Panc1 (cell line): ENCODE measurements at regions not wholly inside any gene's neighbourhood (a gene's known extent, or its start where the extent isn't known, plus 50 kb on each side); places are given as distances from the start of the nearest gene placed in this dataset.

ENCODE experiments used
- ATAC-seq: fragments of 200-7000 bp; cut with Tn5 transposase; 2 replicates; pipeline ENCODE4 v1.9.1; 2020; ENCODE audit warnings: mild to moderate bottlenecking, moderate library complexity
- BruUV-seq: library from RNA; stranded (reverse); fragments of 400-500 nt; replicated peaks from 2 replicates; lab custom pipeline; 2021; lab: Mats Ljungman, UMichigan
- CTCF ChIA-PET: fragments of 300-600 bp; sonication (Branson Sonifier 250); formaldehyde crosslinking; loops from one replicate; lab custom pipeline; 2022; ENCODE audit warnings: antibody characterized with exemption; lab: Charles Lee
- POLR2A ChIA-PET: fragments of 300-600 bp; sonication (Branson Sonifier 250); formaldehyde crosslinking; loops from one replicate; lab custom pipeline; 2022; ENCODE audit warnings: antibody characterized with exemption; lab: Charles Lee
- DNase-seq: peaks from one replicate; pipeline ENCODE4 v3.0.0-alpha.2; 2010; ENCODE audit warnings: low read depth, low spot score
- H3K27ac ChIP-seq: 2 replicates; pipeline ENCODE4 v1.5.1; 2011; ENCODE audit warnings: mild to moderate bottlenecking, low read length, inconsistent platforms
- H3K27me3 ChIP-seq: fragments of 200-500 bp; sonication (Bioruptor generic); 2 replicates; pipeline ENCODE4 v1.6.0; 2014; ENCODE audit warnings: low read length, inconsistent platforms; ENCODE audit not compliant: control insufficient read depth, insufficient read depth
- H3K36me3 ChIP-seq: fragments of 200-500 bp; sonication (Bioruptor generic); 2 replicates; pipeline ENCODE4 v1.5.1; 2014; ENCODE audit warnings: inconsistent platforms, mild to moderate bottlenecking, low read length, moderate library complexity; ENCODE audit not compliant: control insufficient read depth, insufficient read depth
- H3K4me1 ChIP-seq: 2 replicates; pipeline ENCODE4 v1.5.1; 2011; ENCODE audit warnings: inconsistent platforms, mild to moderate bottlenecking, low read length, moderate library complexity; ENCODE audit not compliant: control insufficient read depth, insufficient read depth
- H3K4me3 ChIP-seq, 2 experiments: 2 replicates each; pipeline ENCODE4 v1.5.1; 2011 to 2012; ENCODE audit warnings: low read depth in 2 of 2, low read length in 2 of 2, mild to moderate bottlenecking in 2 of 2, inconsistent platforms in 1 of 2, moderate library complexity in 1 of 2
- H3K9me3 ChIP-seq: fragments of 200-500 bp; sonication (Bioruptor generic); 2 replicates; pipeline ENCODE4 v1.5.1; 2014; ENCODE audit warnings: low read depth, mild to moderate bottlenecking, inconsistent platforms, low read length, moderate library complexity; ENCODE audit not compliant: control insufficient read depth, insufficient read depth
- POLR2AphosphoS5 ChIP-seq: IDR thresholded peaks from 2 replicates; pipeline ENCODE4 v1.6.1; 2012; ENCODE audit warnings: mild to moderate bottlenecking, low read depth, low read length, moderate library complexity
- SIN3A ChIP-seq: IDR thresholded peaks from 2 replicates; pipeline ENCODE4 v1.6.1; 2012; ENCODE audit warnings: low read depth, mild to moderate bottlenecking, low read length, moderate library complexity, borderline replicate concordance; ENCODE audit not compliant: insufficient read depth
- TCF7L2 ChIP-seq: IDR thresholded peaks from 2 replicates; pipeline ENCODE4 v1.6.1; 2011; ENCODE audit warnings: mild to moderate bottlenecking, low read depth, low read length, inconsistent platforms
- in situ Hi-C: cut with HindIII; loops from 2 replicates; pipeline ENCODE4 v1.10.0; 2016; ENCODE audit warnings: low sequenced_read_pairs, low pct_unique_long_range_greater_than_20kb
- intact Hi-C: fragments of 100-400 bp; cut with micrococcal nuclease; formaldehyde crosslinking; loops from one replicate; pipeline ENCODE4 v1.10.0; 2022; ENCODE audit not compliant: unreplicated experiment
- TF ChIP-seq, protein P1 (sequence below), 2 experiments: IDR thresholded peaks; 2 replicates each; pipeline ENCODE4 v1.6.1; 2011 to 2012; ENCODE audit warnings: low read depth in 2 of 2, control low read depth in 1 of 2, low read length in 1 of 2, mild to moderate bottlenecking in 1 of 2, moderate library complexity in 1 of 2; ENCODE audit not compliant: insufficient read depth in 1 of 2
- TF ChIP-seq, protein P2 (sequence below): fragments of 450-650 bp; IDR thresholded peaks from 2 replicates; pipeline ENCODE4 v1.5.1; 2017; ENCODE audit warnings: mild to moderate bottlenecking

DNA sequence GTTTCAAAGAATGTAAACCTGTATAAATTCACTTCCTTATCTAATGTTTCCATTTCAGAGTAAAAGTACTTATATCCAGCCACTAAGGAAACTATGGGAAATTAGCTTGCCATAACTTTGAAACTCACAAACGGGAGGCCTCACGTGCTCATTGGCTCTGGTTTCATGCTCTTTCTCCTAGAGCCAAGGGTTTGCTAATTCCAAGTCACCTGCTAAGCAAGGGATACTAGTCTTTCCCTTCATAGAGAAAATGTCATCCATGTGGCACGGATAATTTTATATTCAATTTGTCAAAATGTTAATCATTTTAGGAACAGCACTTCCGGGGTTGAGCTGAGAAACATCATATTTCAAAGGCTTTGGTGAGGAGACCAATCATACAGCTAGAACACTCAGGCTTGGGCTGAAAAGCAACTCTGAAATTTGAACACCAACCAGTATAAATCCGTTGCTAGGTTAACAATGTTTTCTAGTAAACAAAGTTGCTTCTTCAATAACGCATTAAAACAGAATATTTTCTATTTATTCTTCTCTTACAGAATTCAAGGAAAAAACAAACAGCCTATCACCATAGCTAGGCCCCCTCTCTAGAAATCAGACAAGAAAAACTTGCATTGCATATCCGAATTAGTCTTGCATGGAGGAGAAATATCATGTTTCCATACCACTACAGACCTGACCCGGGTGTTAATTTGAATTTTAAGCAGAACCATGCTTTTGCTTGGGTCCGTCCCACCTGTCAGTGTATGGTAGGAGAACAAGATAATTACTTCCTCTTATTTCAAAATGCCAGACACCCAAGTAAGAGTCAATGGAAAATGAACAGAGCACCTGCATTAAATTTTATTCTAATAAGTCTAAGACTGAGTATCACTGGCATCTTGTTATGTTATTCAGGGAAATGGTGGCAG lies 196.1 kb upstream of the ESRRG start:
- Histone ChIP-seq H3K36me3 (no peaks in the 10 kb centered on the region), H3K27ac (no peak overlapping the region), H3K9me3 (no peaks in the 10 kb centered on the region), H3K4me1 (no peaks in the 10 kb centered on the region), H3K27me3 (no peaks in the 10 kb centered on the region; the same call in 1 of the 2 replicates), H3K4me3 (no peak overlapping the region)
- ChIA-PET POLR2A (no interaction called here), CTCF (interaction anchor here (0.6 kb wide), 1 partner anchor 174 kb away, joined by 3 read pairs; no protein-coding TSS in a partner anchor)
- DNase-seq (no peak), ATAC-seq (no peak)
- intact Hi-C loops (no loop called here), in situ Hi-C loops (no loop called here)
- no TSS peak for BruUV-seq
- no peak for TF ChIP-seq POLR2AphosphoS5
- TF ChIP-seq, protein P1, sequence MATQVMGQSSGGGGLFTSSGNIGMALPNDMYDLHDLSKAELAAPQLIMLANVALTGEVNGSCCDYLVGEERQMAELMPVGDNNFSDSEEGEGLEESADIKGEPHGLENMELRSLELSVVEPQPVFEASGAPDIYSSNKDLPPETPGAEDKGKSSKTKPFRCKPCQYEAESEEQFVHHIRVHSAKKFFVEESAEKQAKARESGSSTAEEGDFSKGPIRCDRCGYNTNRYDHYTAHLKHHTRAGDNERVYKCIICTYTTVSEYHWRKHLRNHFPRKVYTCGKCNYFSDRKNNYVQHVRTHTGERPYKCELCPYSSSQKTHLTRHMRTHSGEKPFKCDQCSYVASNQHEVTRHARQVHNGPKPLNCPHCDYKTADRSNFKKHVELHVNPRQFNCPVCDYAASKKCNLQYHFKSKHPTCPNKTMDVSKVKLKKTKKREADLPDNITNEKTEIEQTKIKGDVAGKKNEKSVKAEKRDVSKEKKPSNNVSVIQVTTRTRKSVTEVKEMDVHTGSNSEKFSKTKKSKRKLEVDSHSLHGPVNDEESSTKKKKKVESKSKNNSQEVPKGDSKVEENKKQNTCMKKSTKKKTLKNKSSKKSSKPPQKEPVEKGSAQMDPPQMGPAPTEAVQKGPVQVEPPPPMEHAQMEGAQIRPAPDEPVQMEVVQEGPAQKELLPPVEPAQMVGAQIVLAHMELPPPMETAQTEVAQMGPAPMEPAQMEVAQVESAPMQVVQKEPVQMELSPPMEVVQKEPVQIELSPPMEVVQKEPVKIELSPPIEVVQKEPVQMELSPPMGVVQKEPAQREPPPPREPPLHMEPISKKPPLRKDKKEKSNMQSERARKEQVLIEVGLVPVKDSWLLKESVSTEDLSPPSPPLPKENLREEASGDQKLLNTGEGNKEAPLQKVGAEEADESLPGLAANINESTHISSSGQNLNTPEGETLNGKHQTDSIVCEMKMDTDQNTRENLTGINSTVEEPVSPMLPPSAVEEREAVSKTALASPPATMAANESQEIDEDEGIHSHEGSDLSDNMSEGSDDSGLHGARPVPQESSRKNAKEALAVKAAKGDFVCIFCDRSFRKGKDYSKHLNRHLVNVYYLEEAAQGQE (IDR thresholded peaks at IDR 0.05; ENCODE audit: insufficient read depth in 1 of 2, low read depth in 2 of 2, low read length in 1 of 2): no peak
- TF ChIP-seq, protein P2, sequence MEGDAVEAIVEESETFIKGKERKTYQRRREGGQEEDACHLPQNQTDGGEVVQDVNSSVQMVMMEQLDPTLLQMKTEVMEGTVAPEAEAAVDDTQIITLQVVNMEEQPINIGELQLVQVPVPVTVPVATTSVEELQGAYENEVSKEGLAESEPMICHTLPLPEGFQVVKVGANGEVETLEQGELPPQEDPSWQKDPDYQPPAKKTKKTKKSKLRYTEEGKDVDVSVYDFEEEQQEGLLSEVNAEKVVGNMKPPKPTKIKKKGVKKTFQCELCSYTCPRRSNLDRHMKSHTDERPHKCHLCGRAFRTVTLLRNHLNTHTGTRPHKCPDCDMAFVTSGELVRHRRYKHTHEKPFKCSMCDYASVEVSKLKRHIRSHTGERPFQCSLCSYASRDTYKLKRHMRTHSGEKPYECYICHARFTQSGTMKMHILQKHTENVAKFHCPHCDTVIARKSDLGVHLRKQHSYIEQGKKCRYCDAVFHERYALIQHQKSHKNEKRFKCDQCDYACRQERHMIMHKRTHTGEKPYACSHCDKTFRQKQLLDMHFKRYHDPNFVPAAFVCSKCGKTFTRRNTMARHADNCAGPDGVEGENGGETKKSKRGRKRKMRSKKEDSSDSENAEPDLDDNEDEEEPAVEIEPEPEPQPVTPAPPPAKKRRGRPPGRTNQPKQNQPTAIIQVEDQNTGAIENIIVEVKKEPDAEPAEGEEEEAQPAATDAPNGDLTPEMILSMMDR: no peak
- TF ChIP-seq SIN3A: no peak
- no peak for TF ChIP-seq TCF7L2

DNA sequence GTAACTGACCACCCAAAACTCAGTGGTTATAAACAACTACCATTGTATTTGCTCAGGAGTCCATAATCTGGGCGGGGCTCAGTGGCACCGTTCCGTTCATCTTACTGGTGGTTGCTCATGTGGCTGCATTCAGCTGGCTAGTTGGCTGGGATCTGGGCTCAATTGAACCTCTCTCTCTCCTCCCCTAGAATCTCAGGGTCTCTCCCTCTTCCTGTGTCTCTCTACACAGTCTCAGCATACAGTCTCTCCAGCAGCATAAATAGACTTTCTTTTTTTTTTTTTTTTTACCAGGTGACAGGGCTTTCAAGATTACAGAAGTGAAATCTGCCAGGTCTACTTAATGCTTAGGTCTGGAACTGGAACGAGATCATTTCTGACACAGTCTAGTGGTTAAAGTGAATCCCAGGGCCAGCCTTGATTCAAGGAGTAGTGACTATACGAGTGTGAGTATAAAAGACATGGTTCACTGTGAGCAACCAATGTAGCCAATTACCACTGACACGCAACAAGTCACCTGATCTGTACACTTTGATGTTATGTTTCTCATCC lies 193.7 kb upstream of the ESRRG start:
- H3K27me3 ChIP-seq: no peaks in the 10 kb centered on the region; the same call in 1 of the 2 replicates
- ChIA-PET POLR2A (no interaction called here), CTCF (no interaction called here)
- intact Hi-C loops: no loop called here
- BruUV-seq: no TSS peak
- TF ChIP-seq SIN3A: no peak
- no peak for TF ChIP-seq TCF7L2
- TF ChIP-seq, protein P2: no peak
- TF ChIP-seq POLR2AphosphoS5: no peak
- ATAC-seq (no peak), DNase-seq (no peak)
- no peak overlapping the region for H3K27ac ChIP-seq
- no peaks in the 10 kb centered on the region for H3K9me3 ChIP-seq
- no peaks in the 10 kb centered on the region for H3K4me1 ChIP-seq
- in situ Hi-C loops: no loop called here
- H3K36me3 ChIP-seq: no peaks in the 10 kb centered on the region
- no peak overlapping the region for H3K4me3 ChIP-seq
